ENCODE measurements at regions not wholly inside any gene's neighbourhood (a gene's known extent, or its start where the extent isn't known, plus 50 kb on each side); places are given as distances from the start of the nearest gene placed in this dataset.
A peak's percentile ranks its signal among the peaks of the same experiment; 100 is the strongest.
"Not testable (repeated sequence)": the region's sequence is repeated elsewhere in the genome, so short reads cannot be mapped to it uniquely, and the experiment has no call there.

- DNase-seq, result not testable (repeated sequence)
Measured at GRCh38 chr5:62757686-62758085, 179.1 kb downstream of the LRRC70 start.

- not testable (repeated sequence) for DNase-seq
Measured at GRCh38 chr5:62752998-62753367, 174.4 kb downstream of the LRRC70 start.

GRCh38 chr5:62752056-62752997 lies 173.7 kb downstream of the LRRC70 start:
- DNase-seq, result not testable (repeated sequence)

GRCh38 chr5:62742207-62742606 lies 163.6 kb downstream of the LRRC70 start:
- no peak for DNase-seq

GRCh38 chr5:62741761-62742160 lies 163.1 kb downstream of the LRRC70 start:
- DNase-seq, result no peak

GRCh38 chr5:62737766-62738165 lies 159.1 kb downstream of the LRRC70 start:
- DNase-seq, result no peak

GRCh38 chr5:62732677-62733121 lies 154.1 kb downstream of the LRRC70 start:
- DNase-seq, result no peak

GRCh38 chr5:62731022-62731421 lies 152.4 kb downstream of the LRRC70 start:
- DNase-seq, result peak; percentile 7

GRCh38 chr5:62729675-62730074 lies 151.1 kb downstream of the LRRC70 start:
- DNase-seq, result no peak

GRCh38 chr5:62727861-62728260 lies 149.2 kb downstream of the LRRC70 start:
- DNase-seq, result no peak

GRCh38 chr5:62727184-62727583 lies 148.6 kb downstream of the LRRC70 start:
- DNase-seq, result no peak

- no peak for DNase-seq
Measured at GRCh38 chr5:62722360-62722759, 143.7 kb downstream of the LRRC70 start.

- peak; percentile 17 for DNase-seq
Measured at GRCh38 chr5:62720031-62720441, 141.4 kb downstream of the LRRC70 start.

- no peak for DNase-seq
Measured at GRCh38 chr5:62719061-62719720, 140.6 kb downstream of the LRRC70 start.

GRCh38 chr5:62718324-62718723 lies 139.7 kb downstream of the LRRC70 start:
- DNase-seq, result no peak

GRCh38 chr5:62717301-62717933 lies 138.8 kb downstream of the LRRC70 start:
- no peak for DNase-seq

- DNase-seq, result no peak
Measured at GRCh38 chr5:62714296-62714695, 135.7 kb downstream of the LRRC70 start.

GRCh38 chr5:62708481-62709325 lies 130.1 kb downstream of the LRRC70 start:
- no peak for DNase-seq

- DNase-seq, result no peak
Measured at GRCh38 chr5:62707563-62707962, 128.9 kb downstream of the LRRC70 start.

- DNase-seq, result no peak
Measured at GRCh38 chr5:62707131-62707530, 128.5 kb downstream of the LRRC70 start.

GRCh38 chr5:62705022-62705421 lies 126.4 kb downstream of the LRRC70 start:
- no peak for DNase-seq

- DNase-seq, result no peak
Measured at GRCh38 chr5:62702126-62702525, 123.5 kb downstream of the LRRC70 start.

GRCh38 chr5:62701036-62701435 lies 122.4 kb downstream of the LRRC70 start:
- no peak for DNase-seq

All from stimulated activated CD4-positive, alpha-beta T cell treated with anti-CD3 and anti-CD28 coated beads, Interleukin-15, amount 100 ng/mL, for 24 hours (primary cell).